HT-29 (cell line): ENCODE measurements at regions not wholly inside any gene's neighbourhood (a gene's known extent, or its start where the extent isn't known, plus 50 kb on each side); places are given as distances from the start of the nearest gene placed in this dataset.

Experiments used
- DNase-seq: peaks from one replicate; pipeline ENCODE4 v3.0.0-alpha.2; 2015; ENCODE audit warnings: low spot score

DNA sequence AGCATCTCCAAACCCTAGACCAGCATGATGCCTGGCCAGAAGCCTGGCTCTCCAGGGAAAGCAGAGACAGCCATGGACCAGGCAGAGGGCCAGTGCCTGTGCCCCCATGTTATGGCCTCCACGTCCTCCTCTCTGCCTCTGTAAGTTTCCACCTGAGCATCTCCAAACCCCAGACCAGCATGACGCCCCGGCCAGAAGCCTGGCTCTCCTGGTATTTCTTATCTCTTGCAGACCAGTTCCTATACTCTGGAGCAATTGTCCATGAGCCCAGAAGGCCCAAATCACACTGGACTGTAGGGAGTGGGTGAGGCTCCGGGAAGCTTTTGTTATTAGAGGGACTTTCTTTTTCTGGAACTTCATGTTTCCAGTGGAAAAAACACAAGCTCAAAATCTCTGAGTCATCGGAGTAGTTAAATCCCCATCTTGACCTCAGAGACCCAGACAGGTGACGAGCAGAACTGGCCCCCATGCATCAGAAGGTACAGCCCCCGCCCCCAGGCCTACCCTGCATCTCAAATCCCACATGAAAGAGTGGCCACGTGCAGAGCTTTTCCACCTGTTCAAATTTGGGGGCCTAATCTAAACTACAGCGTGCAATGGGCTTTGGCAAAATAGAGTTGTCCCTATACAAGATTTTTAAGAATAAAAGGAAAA, 110.2 kb upstream of the FOXQ1 start:
- no peak for DNase-seq

DNA sequence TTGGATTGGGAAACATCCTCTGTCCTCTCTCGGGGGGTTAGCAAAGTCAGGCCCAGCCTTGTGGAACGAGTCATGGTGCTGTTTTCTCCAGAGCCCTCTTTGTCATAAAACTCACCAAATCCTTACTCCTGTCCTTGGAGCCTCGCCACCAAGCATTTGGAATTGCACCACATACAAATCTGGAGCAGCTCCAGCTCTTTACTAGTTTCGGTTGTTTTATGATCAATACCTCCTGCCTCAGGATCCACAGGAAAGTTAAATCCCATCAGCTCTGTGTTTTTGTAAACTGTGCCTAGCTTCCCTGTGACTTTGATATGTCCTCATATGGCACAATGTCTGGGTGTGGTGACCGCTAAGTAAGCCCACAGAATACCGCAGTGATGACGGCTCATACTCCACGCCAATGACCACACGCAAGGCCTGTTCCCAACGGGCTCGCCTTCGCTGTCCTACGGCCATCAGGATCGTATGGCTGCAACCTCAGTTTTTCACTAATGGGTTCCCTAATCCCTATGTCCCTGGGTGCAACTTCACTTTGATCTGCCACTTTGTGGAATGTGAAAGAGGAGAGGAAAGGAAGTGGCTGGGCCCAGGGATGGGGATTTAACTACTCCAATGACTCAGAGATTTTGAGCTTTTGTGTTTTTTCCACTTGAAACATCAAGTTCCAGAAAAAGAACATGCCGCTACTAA, 111.3 kb upstream of the FOXQ1 start:
- no peak for DNase-seq

DNA sequence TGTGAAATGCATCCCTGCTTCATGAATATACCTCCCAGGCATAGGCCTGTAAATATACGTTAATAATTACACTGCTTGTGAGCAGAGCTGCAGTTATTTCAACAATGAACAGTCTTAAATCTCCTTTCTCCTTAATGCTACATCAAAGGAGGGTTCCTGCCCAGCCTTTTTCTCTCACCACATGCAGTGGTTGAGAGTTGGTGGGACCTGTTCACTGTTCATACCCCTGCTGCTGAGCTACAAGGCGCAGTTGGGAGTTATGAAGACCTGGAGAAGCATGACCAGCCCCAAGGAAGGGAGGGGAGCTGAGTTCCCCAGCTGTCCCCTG, 111.9 kb upstream of the FOXQ1 start:
- DNase-seq = no peak

DNA sequence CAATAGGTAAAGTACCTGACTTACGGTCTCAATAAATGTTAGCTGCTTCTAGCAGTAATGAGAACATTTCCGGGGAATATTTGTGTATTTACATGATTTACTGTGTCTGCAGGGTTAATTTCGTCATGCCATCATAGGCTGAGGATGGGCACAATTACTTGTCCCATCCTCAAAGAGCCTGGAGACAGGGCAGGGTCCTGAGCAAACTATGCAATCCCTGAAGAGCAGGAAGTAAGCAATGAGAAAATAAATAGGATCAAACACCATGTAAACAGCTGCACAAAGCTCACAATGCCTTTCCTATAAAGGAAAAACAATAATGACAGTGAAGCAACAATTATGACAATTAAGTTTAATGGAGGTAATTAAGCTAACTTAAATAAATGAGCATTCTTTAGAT, 114.6 kb upstream of the FOXQ1 start:
- no peak for DNase-seq

DNA sequence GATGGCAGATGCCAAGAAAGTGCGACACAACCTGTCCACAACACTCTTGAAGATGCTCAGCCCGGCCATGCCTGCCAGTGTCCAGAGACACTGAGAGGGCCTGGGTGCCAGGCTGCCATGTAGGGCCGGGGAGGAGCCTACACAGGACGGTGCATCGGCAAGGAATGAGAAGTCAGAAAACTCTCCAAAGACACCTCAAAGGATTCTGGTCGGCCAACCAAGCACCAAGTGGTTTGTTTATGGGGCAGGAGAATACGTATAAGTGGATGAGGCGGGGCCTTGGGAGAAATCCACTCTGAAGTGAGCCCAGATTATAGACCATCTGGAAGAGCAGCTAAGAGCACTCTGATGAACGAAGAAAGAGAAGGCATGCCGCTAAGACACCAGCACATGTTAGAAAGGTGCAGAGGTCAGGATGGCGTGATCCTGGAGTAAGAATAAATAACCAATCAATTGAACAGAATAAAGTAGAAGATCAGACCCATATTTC, 120.7 kb upstream of the FOXQ1 start:
- no peak for DNase-seq

DNA sequence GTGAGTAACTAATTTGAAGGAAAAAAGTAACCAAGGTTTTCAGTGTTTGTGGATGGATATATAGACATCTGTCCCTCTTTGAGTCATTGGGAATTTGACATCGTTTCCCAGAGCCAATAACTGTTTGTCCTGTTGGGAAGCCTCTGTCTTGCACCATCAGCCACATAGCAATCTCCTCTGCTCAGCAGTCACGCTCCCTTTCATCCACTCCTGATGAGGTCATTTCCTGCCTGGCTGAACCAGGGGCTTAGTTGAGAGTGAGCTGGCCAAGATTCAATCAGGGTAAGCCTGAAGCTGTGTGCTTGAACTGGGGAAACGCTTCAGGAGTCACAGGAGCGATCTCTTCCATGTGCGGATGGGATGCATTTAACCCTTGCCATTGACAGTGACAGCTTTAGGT, 121.5 kb upstream of the FOXQ1 start:
- no peak for DNase-seq

DNA sequence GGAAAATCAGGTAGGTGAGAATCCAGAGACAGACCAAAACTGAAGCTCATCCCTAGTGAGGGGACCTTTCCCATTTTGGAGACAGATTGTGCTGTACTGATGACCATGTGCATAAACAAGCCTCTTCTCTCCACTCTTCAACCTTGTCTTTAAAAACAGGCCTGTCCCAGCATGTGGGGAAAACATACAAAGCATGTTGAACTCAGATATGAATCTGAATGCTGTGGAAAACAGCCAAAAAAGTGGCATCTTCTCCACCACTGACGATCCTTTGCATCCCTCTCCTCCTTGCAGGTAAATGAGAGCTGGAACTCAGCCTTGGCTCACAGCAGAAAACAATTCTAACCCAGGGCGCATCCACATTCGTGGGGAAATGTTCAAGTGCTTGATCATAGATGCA, 123.7 kb upstream of the FOXQ1 start:
- DNase-seq = no peak

DNA sequence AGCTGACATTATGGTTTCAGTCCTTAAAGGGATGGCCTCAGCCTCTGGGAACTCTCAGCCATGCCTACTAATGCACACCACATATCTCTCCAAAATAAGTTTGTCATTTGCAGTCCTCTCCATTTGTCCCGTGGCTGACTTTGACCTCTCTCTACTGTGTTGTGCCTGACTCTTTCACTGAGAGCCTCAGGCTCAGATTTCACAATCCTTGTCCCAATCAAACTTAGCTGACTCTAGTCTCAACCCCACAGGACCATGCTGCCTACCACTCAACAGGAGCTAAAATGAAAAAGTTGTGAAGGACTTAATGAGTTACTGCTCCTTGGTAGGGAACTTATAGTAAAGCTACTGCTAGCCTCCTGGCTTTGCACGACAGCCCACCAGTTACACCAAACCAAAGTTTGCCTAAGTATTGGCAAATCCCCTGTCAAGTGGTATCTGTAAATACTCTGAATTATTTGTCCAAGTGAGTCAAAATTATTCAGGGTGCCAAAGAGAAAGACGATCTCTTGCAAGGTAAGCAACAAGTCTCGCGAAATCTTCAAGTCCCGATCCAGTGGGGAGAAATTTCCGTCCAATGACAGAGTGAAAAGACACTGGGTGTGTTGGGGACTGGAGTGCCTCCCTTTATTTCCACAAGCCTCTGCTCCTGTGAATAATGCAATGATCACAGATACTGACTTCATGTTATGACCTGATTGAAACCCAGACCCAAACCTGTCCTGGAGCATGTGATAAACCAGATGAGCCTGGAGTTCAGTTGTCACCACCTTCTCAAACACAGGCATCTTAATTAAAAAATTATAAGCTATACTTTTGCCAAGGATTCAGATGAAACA, 124.4 kb upstream of the FOXQ1 start:
- DNase-seq = no peak

DNA sequence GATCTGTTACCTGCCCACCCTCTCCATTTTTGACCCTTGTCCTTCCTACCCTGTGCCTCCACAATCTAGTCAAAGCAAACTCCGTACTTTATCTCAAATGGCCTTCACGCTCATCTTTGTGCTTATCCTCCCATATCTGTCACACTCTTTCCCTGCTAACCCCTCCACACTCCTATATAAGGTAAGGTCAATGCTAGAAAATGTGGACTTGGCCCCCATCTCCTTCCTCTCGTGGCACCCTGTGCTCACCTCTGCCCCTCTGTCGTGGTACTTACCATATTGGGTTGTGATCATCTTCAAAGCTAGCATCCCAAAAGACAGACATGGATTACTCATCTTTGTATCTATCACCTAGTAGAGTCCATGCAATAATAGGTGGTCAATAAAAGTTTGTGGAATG, 127.6 kb upstream of the FOXQ1 start:
- no peak for DNase-seq

DNA sequence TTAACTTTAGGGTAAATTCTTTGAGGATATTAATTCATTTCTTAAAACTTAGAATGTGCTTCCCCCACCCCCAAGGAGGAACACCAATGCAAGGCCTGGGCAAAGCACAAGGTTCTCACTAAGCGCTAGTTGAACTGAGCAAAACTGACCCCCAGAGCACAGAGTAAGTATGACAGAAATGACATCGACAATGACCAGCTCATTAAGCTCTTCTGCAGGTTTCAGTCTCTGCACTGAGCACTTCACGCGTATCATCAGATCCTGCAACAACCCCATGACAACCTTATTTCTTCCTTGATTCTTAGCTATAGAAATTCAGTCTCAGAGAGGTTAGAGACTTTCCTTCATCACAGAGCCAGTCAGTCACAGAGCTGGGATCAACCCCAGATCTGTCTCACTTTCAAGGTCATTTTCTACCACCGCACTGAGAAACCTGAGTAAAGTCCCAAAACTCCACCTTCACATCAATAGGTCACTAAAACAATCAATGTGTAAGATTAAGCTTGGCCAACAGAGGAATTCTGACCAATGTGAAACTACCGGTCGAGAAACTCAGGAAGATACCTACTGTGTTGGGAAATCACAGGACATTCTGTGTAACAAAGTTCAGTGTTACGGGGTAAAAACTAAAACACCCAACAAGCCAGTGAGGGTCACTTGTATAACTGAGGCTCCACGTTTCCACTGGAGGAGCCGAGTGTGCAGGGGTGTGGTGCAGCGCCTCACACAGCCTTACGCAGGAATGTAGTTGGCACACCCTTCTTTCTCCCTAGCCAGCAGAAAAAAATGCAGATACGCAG, 129.0 kb upstream of the FOXQ1 start:
- no peak for DNase-seq

DNA sequence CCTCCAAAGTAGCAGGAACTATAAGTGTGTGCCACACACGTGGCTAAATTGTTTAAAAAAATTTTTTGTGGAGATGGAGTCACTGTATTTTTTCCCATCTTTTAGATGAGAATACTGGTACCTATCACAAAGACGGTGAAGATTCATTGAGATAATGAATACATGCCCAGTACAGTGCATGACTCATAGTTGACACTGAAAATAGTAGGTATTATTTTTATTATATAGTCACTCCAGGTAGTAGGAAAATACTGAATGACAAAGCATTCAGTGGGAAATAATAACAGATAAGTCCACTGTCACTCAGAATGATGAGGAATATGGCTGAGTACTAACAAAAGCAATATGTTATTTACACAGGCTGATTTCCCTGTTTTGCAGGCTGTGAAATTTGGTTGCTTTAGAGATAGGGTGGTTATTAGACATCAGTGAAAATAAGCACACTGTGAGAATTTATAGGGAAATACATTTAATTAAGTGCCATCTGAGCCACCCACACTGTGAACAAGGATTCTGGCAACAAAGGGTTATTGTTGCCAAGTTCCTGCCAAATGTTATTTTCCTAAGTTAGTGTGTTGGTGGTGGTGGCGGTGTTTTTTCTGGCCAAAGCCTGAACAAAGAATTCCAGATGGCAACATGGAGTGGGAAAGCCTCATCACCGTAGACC, 129.8 kb upstream of the FOXQ1 start:
- peak; percentile 28 for DNase-seq

DNA sequence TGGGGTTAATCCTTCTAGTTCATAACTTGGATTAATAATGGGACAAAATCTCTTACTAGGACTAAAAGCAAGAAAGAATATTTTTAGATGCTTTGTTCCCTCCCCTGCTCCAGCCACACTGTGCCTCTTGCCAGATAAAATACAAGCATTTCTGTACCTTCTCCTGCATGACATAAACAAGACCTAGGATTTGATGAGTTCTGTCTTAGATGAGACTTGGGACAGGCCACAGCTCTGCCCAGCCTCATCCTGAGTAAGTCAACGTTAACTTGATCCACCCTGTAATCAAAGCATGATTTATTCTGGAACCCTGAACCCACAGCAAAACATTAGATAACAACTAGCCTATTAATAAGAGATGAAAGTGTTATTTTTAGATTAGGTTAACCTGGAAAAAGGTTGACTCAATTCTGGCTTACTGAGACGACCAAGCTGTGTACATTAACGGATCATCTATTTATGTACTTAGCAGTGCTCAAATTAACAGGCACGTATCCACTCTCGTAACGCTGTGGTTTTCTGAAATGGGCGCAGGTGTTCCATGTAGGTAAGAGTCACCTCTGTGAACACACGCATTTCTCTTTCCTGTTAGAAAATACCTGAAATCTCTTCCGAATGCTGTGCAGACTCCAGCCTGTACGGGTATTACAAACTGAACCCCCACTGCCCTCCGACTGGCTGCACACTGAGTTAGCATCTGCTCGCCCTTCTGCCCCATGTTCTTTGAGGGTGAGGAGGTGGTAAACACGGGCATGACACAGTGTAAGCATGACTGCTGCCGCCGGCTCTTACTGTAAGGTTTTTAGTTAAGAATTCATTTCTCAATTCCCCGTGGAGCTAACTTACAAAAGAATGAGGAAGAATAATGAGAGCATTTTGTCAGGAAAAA, 132.1 kb upstream of the FOXQ1 start:
- peak; percentile 60 for DNase-seq

DNA sequence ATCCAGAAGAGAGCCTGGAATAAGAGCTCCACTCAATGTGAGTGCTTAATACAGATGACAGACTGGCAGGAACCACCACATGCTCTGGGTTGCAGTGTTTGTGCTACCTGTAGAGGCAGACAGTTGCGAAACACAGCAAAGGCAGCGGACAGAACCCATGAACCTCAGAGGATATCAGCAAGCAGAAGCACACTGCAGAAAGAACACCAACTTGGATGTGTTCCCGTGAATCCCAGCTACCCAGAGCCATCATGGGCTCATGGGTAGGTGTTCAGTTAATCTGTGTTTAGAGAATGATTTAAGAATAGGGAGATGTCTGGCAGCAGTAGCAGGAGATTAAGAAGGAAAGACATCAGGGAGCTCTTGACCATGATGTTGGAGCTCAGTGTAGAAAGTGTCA, 133.3 kb upstream of the FOXQ1 start:
- no peak for DNase-seq

DNA sequence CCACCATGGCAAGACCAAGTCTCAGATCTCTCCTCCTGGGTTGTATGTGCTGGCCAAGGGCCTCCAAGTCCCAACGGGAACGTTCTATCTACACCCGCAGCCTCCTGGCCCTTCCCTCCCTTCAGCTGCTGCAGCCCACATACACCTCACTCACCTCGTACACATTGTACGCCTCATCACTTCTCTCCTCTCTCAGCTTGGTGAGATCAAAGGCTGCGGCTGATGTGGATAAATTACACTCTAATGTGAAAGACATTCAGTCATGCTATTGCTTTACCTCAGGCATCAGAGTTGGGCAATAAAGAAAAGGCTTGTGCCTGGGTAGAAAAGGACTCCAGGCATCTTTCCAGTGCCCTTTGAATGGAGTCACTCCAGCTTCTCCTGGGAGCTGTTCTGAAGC, 135.3 kb upstream of the FOXQ1 start:
- DNase-seq = no peak

DNA sequence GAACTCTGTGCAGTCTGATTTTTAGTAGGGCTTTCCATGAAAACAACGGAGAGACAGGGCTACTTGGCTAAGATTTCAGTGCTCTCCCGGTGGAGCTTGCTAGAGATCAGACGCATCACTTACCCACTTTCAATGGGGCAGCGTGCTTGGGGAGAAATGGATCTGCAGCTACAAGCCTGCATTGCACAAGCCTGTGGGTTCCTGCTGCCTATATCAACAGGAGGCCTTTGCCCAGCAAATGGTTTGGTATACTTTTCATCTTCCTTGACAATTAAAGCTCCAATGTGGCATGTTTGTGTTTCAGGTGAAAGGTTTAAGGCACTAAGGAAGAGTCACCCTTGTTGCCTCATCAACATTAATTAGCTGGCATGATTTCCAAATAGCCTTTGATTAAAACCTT, 136.0 kb upstream of the FOXQ1 start:
- DNase-seq = no peak

DNA sequence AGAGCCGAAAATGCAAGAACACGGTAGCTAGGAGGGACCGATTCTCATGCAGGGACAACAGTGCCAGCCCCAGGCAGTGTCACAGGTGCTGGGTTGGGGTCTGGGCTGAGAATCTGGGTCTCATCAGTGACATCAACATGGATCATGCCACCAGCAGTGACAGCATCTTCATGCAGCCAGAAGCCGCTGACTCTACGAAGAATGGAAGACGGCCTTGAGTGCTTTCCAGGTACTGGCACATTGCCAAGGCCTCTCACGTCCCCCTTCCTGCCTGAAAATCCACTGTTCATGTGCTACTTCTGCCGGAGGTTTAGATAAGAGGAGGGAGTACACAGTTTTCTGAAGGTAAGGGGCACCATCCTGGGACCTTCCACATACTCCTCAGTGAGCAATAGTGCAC, 141.1 kb upstream of the FOXQ1 start:
- DNase-seq = no peak

DNA sequence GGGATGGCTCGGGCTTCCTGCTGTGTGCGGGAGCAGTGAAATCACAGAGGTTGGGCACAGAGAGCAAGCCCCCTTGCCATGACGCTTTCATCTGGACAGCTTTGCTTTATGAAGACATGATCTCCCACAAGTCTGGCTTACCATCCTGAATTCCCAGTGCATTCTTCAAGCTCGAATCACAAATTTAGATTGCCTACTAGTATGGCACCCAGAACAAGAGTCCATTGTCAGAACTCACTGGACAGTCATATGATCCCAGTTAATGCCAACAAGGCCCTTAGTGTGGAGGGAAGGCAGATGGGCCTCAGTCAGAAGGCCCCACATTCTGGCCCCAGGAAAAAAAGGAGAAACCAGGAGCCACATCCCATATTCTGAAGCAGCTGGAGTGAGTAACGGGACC, 147.3 kb upstream of the FOXQ1 start:
- DNase-seq = no peak

DNA sequence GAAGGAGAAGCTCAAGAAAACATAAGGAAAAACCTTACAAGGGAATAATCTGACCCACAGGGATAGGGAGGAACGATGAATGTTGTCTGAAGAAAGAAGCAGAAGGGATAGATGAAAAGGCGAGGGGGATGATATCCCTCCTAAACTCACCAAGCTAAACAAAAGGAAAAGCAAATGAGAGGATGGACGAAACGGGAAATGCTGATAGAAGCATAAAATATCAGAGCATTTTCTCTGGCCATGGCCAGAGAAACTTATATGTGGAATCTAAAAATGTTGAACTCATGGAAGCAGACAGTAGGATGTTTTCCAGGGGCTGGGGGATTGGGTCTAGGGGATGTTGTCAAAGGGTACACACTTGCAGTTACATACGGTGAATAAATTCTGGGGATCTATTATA, 148.4 kb upstream of the FOXQ1 start:
- no peak for DNase-seq

DNA sequence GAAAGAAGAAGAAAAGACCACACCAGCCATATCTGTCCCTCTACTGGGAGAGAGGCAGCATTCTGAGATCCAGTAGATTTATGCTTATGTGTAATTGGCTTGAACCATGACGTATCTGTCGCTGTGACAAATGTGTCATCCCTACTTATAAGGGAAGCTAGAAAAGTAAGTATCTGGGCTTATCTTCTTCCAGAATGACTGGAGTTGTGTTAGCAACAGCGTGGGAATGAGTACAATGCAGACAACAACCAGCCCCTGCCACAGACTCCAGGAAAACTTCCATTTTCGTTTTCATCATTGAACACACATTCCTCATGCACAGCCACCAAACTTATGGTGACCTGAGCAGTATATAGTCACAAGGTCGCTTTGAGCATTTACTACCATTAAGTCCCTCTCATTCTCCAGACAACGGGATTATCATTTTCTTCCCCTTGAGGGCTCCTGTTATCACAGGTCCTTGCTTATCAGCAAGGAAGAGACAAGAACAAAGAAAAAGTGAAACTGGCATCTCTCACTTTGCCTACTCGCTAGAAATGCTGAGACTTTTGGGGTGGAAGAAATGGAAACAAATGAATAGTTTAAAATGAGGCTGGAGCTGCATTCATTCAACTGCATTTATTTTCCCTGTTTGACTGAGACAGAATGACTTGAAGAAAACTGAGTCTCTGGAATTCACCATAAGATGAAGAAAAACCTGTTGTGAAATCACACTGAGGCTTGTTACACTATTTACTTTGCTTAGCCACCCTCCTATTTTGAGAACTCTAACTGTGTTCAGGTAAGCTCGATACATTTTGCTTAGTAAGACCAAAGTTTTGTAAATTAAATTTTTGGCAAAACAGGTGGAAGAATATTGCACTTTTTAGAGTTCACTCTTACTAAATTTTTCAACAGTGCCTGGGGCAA, 149.3 kb upstream of the FOXQ1 start:
- no peak for DNase-seq
